SK-N-SH (cell line): ENCODE measurements at regions not wholly inside any gene's neighbourhood (a gene's known extent, or its start where the extent isn't known, plus 50 kb on each side); places are given as distances from the start of the nearest gene placed in this dataset.

ENCODE experiments used
- YY1 ChIP-seq: IDR thresholded peaks from 2 replicates; pipeline ENCODE4 v1.4.0; 2012; ENCODE audit warnings: low read depth, mild to moderate bottlenecking
- TF ChIP-seq, protein P1 (sequence below): fragments of 200-600 bp; sonication (generic); IDR thresholded peaks from 2 replicates; pipeline ENCODE4 v1.6.1; 2017; ENCODE audit warnings: antibody characterized with exemption, mild to moderate bottlenecking, moderate library complexity
- TF ChIP-seq, protein P2 (sequence below): IDR thresholded peaks from 2 replicates; pipeline ENCODE4 v1.4.0; 2012; ENCODE audit warnings: low read depth, borderline replicate concordance

DNA sequence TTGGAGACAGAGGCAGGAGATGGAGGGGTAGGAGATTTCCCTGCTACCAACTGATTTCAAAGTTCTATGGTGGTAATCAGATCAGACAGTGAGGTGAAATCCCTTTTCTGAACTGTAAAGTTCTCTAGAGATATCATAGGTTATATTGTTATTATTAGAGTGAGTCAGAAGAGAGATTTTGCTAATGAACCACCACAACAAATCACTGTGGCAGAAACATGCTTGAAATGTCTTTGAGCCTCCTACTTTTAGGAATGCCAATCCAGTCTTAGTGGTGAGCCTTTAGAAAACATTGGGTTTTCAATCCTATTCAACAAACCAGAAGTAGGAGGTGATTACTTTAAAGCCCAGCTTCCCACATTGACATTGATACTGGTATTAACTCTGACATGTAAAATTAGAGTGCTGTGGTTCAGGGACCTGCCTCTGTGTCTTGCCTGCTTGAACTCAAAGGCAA is 136.7 kb upstream of the CNR1 start:
- TF ChIP-seq, protein P1, sequence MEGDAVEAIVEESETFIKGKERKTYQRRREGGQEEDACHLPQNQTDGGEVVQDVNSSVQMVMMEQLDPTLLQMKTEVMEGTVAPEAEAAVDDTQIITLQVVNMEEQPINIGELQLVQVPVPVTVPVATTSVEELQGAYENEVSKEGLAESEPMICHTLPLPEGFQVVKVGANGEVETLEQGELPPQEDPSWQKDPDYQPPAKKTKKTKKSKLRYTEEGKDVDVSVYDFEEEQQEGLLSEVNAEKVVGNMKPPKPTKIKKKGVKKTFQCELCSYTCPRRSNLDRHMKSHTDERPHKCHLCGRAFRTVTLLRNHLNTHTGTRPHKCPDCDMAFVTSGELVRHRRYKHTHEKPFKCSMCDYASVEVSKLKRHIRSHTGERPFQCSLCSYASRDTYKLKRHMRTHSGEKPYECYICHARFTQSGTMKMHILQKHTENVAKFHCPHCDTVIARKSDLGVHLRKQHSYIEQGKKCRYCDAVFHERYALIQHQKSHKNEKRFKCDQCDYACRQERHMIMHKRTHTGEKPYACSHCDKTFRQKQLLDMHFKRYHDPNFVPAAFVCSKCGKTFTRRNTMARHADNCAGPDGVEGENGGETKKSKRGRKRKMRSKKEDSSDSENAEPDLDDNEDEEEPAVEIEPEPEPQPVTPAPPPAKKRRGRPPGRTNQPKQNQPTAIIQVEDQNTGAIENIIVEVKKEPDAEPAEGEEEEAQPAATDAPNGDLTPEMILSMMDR, result no peak
- no peak for TF ChIP-seq YY1
- TF ChIP-seq, protein P2, sequence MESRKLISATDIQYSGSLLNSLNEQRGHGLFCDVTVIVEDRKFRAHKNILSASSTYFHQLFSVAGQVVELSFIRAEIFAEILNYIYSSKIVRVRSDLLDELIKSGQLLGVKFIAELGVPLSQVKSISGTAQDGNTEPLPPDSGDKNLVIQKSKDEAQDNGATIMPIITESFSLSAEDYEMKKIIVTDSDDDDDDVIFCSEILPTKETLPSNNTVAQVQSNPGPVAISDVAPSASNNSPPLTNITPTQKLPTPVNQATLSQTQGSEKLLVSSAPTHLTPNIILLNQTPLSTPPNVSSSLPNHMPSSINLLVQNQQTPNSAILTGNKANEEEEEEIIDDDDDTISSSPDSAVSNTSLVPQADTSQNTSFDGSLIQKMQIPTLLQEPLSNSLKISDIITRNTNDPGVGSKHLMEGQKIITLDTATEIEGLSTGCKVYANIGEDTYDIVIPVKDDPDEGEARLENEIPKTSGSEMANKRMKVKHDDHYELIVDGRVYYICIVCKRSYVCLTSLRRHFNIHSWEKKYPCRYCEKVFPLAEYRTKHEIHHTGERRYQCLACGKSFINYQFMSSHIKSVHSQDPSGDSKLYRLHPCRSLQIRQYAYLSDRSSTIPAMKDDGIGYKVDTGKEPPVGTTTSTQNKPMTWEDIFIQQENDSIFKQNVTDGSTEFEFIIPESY, result no peak
